ENCODE measurements at regions not wholly inside any gene's neighbourhood (a gene's known extent, or its start where the extent isn't known, plus 50 kb on each side); places are given as distances from the start of the nearest gene placed in this dataset.

GRCh38 chr10:63077800-63078199 lies 55.3 kb upstream of the NRBF2 start:
- intact Hi-C loops (cut with DNase I) = no loop called here

GRCh38 chr10:63072951-63073350 lies 60.2 kb upstream of the NRBF2 start:
- DNase-seq (no peak), ATAC-seq (no peak)
- 77% methylated on average over 11 of the region's 11 CpGs for WGBS

More at GRCh38 chr10:63077800-63078199, 55.3 kb upstream of the NRBF2 start:
- no peak overlapping the region for H3K27ac ChIP-seq (ENCODE audit: low read length)
- no peaks in the 10 kb centered on the region for H3K9me3 ChIP-seq (ENCODE audit: control insufficient read depth, low read length)
- no peak overlapping the region for H3K4me3 ChIP-seq (ENCODE audit: low read length)
- H3K4me1 ChIP-seq (ENCODE audit: control insufficient read depth, insufficient read depth, low read length) = no peaks in the 10 kb centered on the region
- ATAC-seq (no peak), DNase-seq (no peak)
- WGBS = 88% methylated on average over 4 of the region's 4 CpGs
- H3K27me3 ChIP-seq (ENCODE audit: control insufficient read depth, insufficient read depth) = peaks cover 2% of the 10 kb centered on the region

GRCh38 chr10:63071145-63071544 lies 62.0 kb upstream of the NRBF2 start:
- no peak overlapping the region for H3K4me3 ChIP-seq (ENCODE audit: low read length)
- H3K27ac ChIP-seq (ENCODE audit: low read length) = no peak overlapping the region
- no peak for DNase-seq
- ATAC-seq = no peak
- H3K9me3 ChIP-seq (ENCODE audit: control insufficient read depth, low read length) = no peaks in the 10 kb centered on the region
- intact Hi-C loops (cut with DNase I) = no loop called here
- H3K27me3 ChIP-seq (ENCODE audit: control insufficient read depth, insufficient read depth) = no peaks in the 10 kb centered on the region
- 83% methylated on average over 11 of the region's 11 CpGs for WGBS
- no peaks in the 10 kb centered on the region for H3K4me1 ChIP-seq (ENCODE audit: control insufficient read depth, insufficient read depth, low read length)

More at GRCh38 chr10:63072951-63073350, 60.2 kb upstream of the NRBF2 start:
- Histone ChIP-seq H3K4me3 (ENCODE audit: low read length) (no peak overlapping the region), H3K27me3 (ENCODE audit: control insufficient read depth, insufficient read depth) (no peaks in the 10 kb centered on the region), H3K9me3 (ENCODE audit: control insufficient read depth, low read length) (no peaks in the 10 kb centered on the region), H3K27ac (ENCODE audit: low read length) (no peak overlapping the region), H3K4me1 (ENCODE audit: control insufficient read depth, insufficient read depth, low read length) (no peaks in the 10 kb centered on the region)
- intact Hi-C loops (cut with DNase I) = no loop called here

GRCh38 chr10:63069318-63069717 lies 63.8 kb upstream of the NRBF2 start:
- Histone ChIP-seq H3K27ac (ENCODE audit: low read length) (no peak overlapping the region), H3K4me1 (ENCODE audit: control insufficient read depth, insufficient read depth, low read length) (no peaks in the 10 kb centered on the region), H3K27me3 (ENCODE audit: control insufficient read depth, insufficient read depth) (no peaks in the 10 kb centered on the region), H3K4me3 (ENCODE audit: low read length) (no peak overlapping the region), H3K9me3 (ENCODE audit: control insufficient read depth, low read length) (no peaks in the 10 kb centered on the region)
- intact Hi-C loops (cut with DNase I) = no loop called here
- DNase-seq (no peak), ATAC-seq (no peak)
- WGBS = 59% methylated on average over 1 of the region's 1 CpG

GRCh38 chr10:63068246-63068645 lies 64.9 kb upstream of the NRBF2 start:
- 76% methylated on average over 7 of the region's 7 CpGs for WGBS
- DNase-seq = no peak
- H3K27ac ChIP-seq (ENCODE audit: low read length) = no peak overlapping the region
- H3K9me3 ChIP-seq (ENCODE audit: control insufficient read depth, low read length) = no peaks in the 10 kb centered on the region
- no peak overlapping the region for H3K4me3 ChIP-seq (ENCODE audit: low read length)
- intact Hi-C loops (cut with DNase I) = no loop called here
- no peaks in the 10 kb centered on the region for H3K4me1 ChIP-seq (ENCODE audit: control insufficient read depth, insufficient read depth, low read length)
- ATAC-seq = no peak
- no peaks in the 10 kb centered on the region for H3K27me3 ChIP-seq (ENCODE audit: control insufficient read depth, insufficient read depth)

- Histone ChIP-seq H3K4me3 (ENCODE audit: low read length) (no peak overlapping the region), H3K9me3 (ENCODE audit: control insufficient read depth, low read length) (no peaks in the 10 kb centered on the region), H3K27me3 (ENCODE audit: control insufficient read depth, insufficient read depth) (no peaks in the 10 kb centered on the region), H3K4me1 (ENCODE audit: control insufficient read depth, insufficient read depth, low read length) (no peaks in the 10 kb centered on the region), H3K27ac (ENCODE audit: low read length) (no peak overlapping the region)
- 92% methylated on average over 5 of the region's 5 CpGs for WGBS
- ATAC-seq (no peak), DNase-seq (no peak)
- intact Hi-C loops (cut with DNase I) = no loop called here
These were observed 66.5 kb upstream of the NRBF2 start for GRCh38 chr10:63066606-63067005.

GRCh38 chr10:63064706-63065105 lies 68.4 kb upstream of the NRBF2 start:
- WGBS = 50% methylated on average over 4 of the region's 4 CpGs
- intact Hi-C loops (cut with DNase I) = no loop called here
- Histone ChIP-seq H3K4me3 (ENCODE audit: low read length) (no peak overlapping the region), H3K27ac (ENCODE audit: low read length) (no peak overlapping the region), H3K27me3 (ENCODE audit: control insufficient read depth, insufficient read depth) (peaks cover 3% of the 10 kb centered on the region), H3K9me3 (ENCODE audit: control insufficient read depth, low read length) (no peaks in the 10 kb centered on the region), H3K4me1 (ENCODE audit: control insufficient read depth, insufficient read depth, low read length) (no peaks in the 10 kb centered on the region)
- ATAC-seq (no peak), DNase-seq (no peak)

GRCh38 chr10:63058236-63058635 lies 74.9 kb upstream of the NRBF2 start:
- DNase-seq (no peak), ATAC-seq (no peak)
- Histone ChIP-seq H3K4me1 (ENCODE audit: control insufficient read depth, insufficient read depth, low read length) (no peaks in the 10 kb centered on the region), H3K27me3 (ENCODE audit: control insufficient read depth, insufficient read depth) (peaks cover 3% of the 10 kb centered on the region), H3K4me3 (ENCODE audit: low read length) (no peak overlapping the region), H3K27ac (ENCODE audit: low read length) (no peak overlapping the region), H3K9me3 (ENCODE audit: control insufficient read depth, low read length) (no peaks in the 10 kb centered on the region)
- intact Hi-C loops (cut with DNase I) = no loop called here

GRCh38 chr10:63057509-63057908 lies 75.6 kb upstream of the NRBF2 start:
- H3K4me1 ChIP-seq (ENCODE audit: control insufficient read depth, insufficient read depth, low read length) = no peaks in the 10 kb centered on the region
- H3K4me3 ChIP-seq (ENCODE audit: low read length) = no peak overlapping the region
- ATAC-seq (no peak), DNase-seq (no peak)
- H3K9me3 ChIP-seq (ENCODE audit: control insufficient read depth, low read length) = no peaks in the 10 kb centered on the region
- intact Hi-C loops (cut with DNase I) = no loop called here
- 89% methylated on average over 10 of the region's 10 CpGs for WGBS
- H3K27me3 ChIP-seq (ENCODE audit: control insufficient read depth, insufficient read depth) = peaks cover 3% of the 10 kb centered on the region
- H3K27ac ChIP-seq (ENCODE audit: low read length) = no peak overlapping the region

- H3K27me3 ChIP-seq (ENCODE audit: control insufficient read depth, insufficient read depth) = peaks cover 3% of the 10 kb centered on the region
- WGBS = 85% methylated on average over 3 of the region's 3 CpGs
- H3K4me3 ChIP-seq (ENCODE audit: low read length) = no peak overlapping the region
- H3K9me3 ChIP-seq (ENCODE audit: control insufficient read depth, low read length) = no peaks in the 10 kb centered on the region
- ATAC-seq = no peak
- no peak overlapping the region for H3K27ac ChIP-seq (ENCODE audit: low read length)
- intact Hi-C loops (cut with DNase I) = no loop called here
- no peak for DNase-seq
- H3K4me1 ChIP-seq (ENCODE audit: control insufficient read depth, insufficient read depth, low read length) = no peaks in the 10 kb centered on the region
These were observed 77.4 kb upstream of the NRBF2 start for GRCh38 chr10:63055705-63056104.

- ATAC-seq (no peak), DNase-seq (no peak)
- Histone ChIP-seq H3K9me3 (ENCODE audit: control insufficient read depth, low read length) (no peaks in the 10 kb centered on the region), H3K4me1 (ENCODE audit: control insufficient read depth, insufficient read depth, low read length) (no peaks in the 10 kb centered on the region), H3K4me3 (ENCODE audit: low read length) (no peak overlapping the region), H3K27me3 (ENCODE audit: control insufficient read depth, insufficient read depth) (peaks cover under 1% of the 10 kb centered on the region), H3K27ac (ENCODE audit: low read length) (no peak overlapping the region)
- intact Hi-C loops (cut with DNase I) = no loop called here
These were observed 78.1 kb upstream of the NRBF2 start for GRCh38 chr10:63054889-63055611.

GRCh38 chr10:63052083-63052482 lies 81.0 kb upstream of the NRBF2 start:
- Histone ChIP-seq H3K4me3 (ENCODE audit: low read length) (no peak overlapping the region), H3K27ac (ENCODE audit: low read length) (no peak overlapping the region), H3K9me3 (ENCODE audit: control insufficient read depth, low read length) (no peaks in the 10 kb centered on the region), H3K27me3 (ENCODE audit: control insufficient read depth, insufficient read depth) (no peaks in the 10 kb centered on the region), H3K4me1 (ENCODE audit: control insufficient read depth, insufficient read depth, low read length) (no peaks in the 10 kb centered on the region)
- ATAC-seq (no peak), DNase-seq (no peak)
- WGBS = 73% methylated on average over 6 of the region's 6 CpGs
- intact Hi-C loops (cut with DNase I) = no loop called here
